Stomach smooth muscle (tissue), 2 donors: ENCODE measurements at regions not wholly inside any gene's neighbourhood (a gene's known extent, or its start where the extent isn't known, plus 50 kb on each side); places are given as distances from the start of the nearest gene placed in this dataset.

Experiments used
- H3K27ac ChIP-seq: one replicate; pipeline ENCODE4 v1.7.0; 2013; ENCODE audit warnings: mild to moderate bottlenecking, low read length, inconsistent platforms
- H3K27me3 ChIP-seq, 2 donors: one replicate each; pipeline ENCODE4 v1.7.0; 2013; ENCODE audit warnings: low read length in 2 of 2; ENCODE audit not compliant: insufficient read depth in 2 of 2, control insufficient read depth in 1 of 2
- H3K36me3 ChIP-seq, 2 donors: one replicate each; pipeline ENCODE4 v1.7.0; 2013; ENCODE audit warnings: low read length in 2 of 2; ENCODE audit not compliant: control insufficient read depth in 2 of 2, insufficient read depth in 2 of 2
- H3K4me1 ChIP-seq: one replicate; pipeline ENCODE4 v1.7.0; 2013; ENCODE audit warnings: low read length; ENCODE audit not compliant: control insufficient read depth, insufficient read depth
- H3K4me3 ChIP-seq, 2 donors: one replicate each; pipeline ENCODE4 v1.7.0; 2013; ENCODE audit warnings: low read length in 2 of 2
- H3K9ac ChIP-seq, 2 donors: one replicate each; pipeline ENCODE4 v1.7.0; 2013; ENCODE audit warnings: low read length in 2 of 2, mild to moderate bottlenecking in 1 of 2
- H3K9me3 ChIP-seq, 2 donors: one replicate each; pipeline ENCODE4 v1.7.0; 2013; ENCODE audit warnings: low read length in 2 of 2; ENCODE audit not compliant: control insufficient read depth in 2 of 2
- donor health status: healthy.
- donor health status: Pancreatic carcinoma.

DNA sequence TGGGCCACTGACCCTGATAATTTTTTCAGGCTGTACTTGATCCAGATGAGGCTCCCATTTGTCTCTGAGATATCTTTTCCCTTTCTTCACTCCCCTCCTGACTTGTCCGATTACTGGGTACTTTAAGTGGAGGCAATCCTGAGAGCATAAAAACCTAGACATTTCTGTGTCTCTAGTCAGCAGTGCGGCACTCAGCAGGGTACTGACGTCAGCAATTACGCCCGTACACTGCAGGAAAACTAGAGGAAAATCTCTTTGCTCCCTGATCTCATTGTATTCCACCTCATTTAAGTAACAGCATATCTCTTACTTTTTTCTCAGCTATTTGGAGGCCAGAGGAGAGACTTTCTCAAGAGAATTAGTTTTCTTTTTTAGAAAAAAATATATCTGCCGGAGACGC is 315.5 kb upstream of the OR4E1 start:
- Histone ChIP-seq H3K4me1 (no peaks in the 10 kb centered on the region), H3K27me3 (no peaks in the 10 kb centered on the region), H3K9me3 (no peaks in the 10 kb centered on the region), H3K36me3 (no peaks in the 10 kb centered on the region), H3K27ac (no peak overlapping the region), H3K9ac (no peak overlapping the region), H3K4me3 (no peak overlapping the region)

DNA sequence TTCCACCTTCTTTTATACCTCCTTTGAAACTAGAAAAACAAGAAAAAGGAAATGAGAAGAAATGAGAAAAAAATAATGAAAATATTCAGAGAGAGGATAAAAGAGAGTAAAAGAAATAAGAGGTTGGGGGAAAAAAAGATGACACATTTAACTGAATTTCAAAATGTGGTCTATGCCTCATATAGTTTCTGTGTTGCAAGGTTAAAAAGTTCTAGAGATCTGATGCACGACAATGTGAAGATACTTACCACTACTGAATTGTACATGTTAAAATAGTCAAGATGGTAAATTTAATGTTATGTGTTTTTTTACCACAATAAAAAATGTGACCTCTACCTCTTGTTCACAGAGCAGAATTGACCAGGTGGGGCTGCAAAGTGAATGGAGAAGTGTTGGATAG is 314.8 kb upstream of the OR4E1 start:
- no peak overlapping the region for H3K9ac ChIP-seq
- no peaks in the 10 kb centered on the region for H3K27me3 ChIP-seq
- no peak overlapping the region for H3K27ac ChIP-seq
- no peaks in the 10 kb centered on the region for H3K4me1 ChIP-seq
- no peaks in the 10 kb centered on the region for H3K36me3 ChIP-seq
- H3K9me3 ChIP-seq: no peaks in the 10 kb centered on the region
- no peak overlapping the region for H3K4me3 ChIP-seq

DNA sequence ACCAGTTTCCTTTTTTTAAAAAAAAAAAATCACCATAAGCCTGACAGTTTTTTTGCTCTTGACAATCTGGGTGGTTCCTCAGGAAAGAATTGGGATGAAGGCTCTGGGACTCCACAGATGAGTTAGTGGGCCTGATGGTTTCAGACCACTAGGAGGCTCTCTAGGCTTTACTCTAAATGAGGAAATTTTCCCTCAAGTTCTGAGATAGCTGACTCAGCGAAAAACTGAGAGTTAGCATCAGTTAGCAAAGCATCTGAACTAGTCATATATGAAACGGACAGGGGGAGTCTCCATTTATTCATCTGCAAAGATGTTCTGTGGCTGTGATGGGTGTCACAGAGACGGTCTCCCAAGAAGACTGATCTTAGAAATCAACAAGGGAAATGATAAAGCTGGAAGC is 314.3 kb upstream of the OR4E1 start:
- Histone ChIP-seq H3K4me3 (no peak overlapping the region), H3K27me3 (no peaks in the 10 kb centered on the region), H3K9me3 (no peaks in the 10 kb centered on the region), H3K4me1 (no peaks in the 10 kb centered on the region), H3K9ac (no peak overlapping the region), H3K27ac (no peak overlapping the region), H3K36me3 (no peaks in the 10 kb centered on the region)

DNA sequence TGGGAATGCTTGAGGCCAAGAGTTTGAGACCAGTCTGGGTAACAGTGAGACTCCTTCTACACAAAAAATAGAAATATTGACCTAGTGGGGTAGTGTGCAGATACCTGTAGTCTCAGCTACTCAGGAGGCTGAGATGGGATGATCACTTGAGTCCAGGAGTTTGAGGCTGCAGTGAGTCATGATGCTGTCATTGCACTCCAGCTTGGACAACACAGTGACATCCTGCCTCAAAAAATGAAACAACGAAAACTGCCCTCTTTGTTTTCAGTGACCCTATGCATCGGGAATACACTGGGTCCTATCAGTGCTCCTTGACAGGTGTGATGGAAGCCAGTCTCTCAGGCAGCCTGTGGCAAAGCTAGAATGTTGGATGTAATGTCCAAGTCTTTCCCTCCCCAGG is 311.5 kb upstream of the OR4E1 start:
- no peak overlapping the region for H3K27ac ChIP-seq
- H3K9ac ChIP-seq: no peak overlapping the region
- H3K36me3 ChIP-seq: no peaks in the 10 kb centered on the region
- no peaks in the 10 kb centered on the region for H3K4me1 ChIP-seq
- H3K4me3 ChIP-seq: no peak overlapping the region
- H3K27me3 ChIP-seq: no peaks in the 10 kb centered on the region
- no peaks in the 10 kb centered on the region for H3K9me3 ChIP-seq

DNA sequence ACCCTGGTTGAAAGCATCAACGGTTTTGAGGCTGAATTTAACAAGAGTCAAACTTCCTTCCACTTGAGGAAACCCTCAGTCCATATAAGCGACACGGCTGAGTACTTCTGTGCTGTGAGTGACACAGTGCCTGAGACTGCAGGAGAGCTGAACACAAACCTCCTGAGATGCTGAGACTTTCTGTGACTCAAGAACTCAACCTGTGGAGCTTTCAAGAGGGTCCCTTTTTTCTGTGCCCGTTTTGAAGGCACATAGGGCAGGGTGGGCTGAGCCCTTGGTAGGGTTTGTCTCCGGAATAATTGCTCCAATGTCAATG is 305.3 kb upstream of the OR4E1 start:
- H3K4me1 ChIP-seq: no peaks in the 10 kb centered on the region
- no peak overlapping the region for H3K9ac ChIP-seq
- H3K27ac ChIP-seq: no peak overlapping the region
- H3K36me3 ChIP-seq: no peaks in the 10 kb centered on the region
- H3K9me3 ChIP-seq: no peaks in the 10 kb centered on the region
- no peaks in the 10 kb centered on the region for H3K27me3 ChIP-seq
- no peak overlapping the region for H3K4me3 ChIP-seq

DNA sequence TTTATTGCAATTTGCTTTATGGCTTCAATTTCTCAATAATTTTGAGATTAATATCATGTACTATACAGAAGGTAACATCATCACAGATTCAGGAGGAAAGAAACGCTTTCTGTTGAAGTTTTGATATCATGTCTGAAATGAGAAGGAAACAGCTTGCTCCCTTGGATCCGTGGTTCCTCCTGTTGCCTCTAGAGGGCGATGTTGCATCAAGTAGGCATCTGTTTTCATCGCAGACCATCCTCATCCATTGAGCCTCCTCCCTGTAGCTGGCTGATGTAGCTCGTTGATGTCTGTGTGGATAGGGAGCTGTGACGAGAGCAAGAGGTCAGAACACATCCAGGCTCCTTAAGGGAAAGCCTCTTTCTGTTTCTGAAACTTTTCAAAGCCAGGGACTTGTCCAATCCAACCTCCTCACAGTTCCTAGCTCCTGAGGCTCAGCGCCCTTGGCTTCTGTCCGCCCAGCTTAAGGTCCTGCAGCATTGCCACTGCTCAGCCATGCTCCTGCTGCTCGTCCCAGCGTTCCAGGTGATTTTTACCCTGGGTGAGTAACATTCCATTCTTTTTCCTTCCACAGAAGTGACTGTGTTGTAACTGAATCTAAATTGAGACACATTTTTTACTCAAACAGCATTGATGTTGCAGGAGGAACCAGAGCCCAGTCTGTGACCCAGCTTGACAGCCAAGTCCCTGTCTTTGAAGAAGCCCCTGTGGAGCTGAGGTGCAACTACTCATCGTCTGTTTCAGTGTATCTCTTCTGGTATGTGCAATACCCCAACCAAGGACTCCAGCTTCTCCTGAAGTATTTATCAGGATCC is 304.8 kb upstream of the OR4E1 start:
- H3K36me3 ChIP-seq: no peaks in the 10 kb centered on the region
- H3K27me3 ChIP-seq: no peaks in the 10 kb centered on the region
- H3K9me3 ChIP-seq: no peaks in the 10 kb centered on the region
- no peak overlapping the region for H3K4me3 ChIP-seq
- no peak overlapping the region for H3K9ac ChIP-seq
- no peaks in the 10 kb centered on the region for H3K4me1 ChIP-seq
- no peak overlapping the region for H3K27ac ChIP-seq

DNA sequence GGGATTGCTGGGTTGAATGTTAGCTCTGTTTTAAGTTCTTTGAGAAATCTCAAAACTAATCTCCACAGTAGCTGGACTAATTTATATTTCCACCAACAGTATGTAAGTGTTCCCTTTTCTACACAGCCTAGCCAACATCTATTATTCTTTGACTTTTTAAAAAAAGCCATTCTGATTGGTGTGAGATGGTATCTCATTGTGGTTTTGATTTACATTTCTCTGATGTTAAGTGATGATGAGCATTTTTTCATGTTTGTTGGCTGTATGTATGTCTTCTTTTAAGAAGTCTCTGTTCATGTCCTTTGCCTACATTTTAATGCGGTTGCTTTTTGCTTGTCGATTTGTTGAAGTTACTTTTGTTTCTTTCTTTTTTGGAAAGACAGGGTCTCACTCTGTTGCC is 301.1 kb upstream of the OR4E1 start:
- Histone ChIP-seq H3K4me3 (no peak overlapping the region), H3K36me3 (no peaks in the 10 kb centered on the region), H3K9ac (no peak overlapping the region), H3K27ac (no peak overlapping the region), H3K9me3 (no peaks in the 10 kb centered on the region), H3K4me1 (no peaks in the 10 kb centered on the region), H3K27me3 (no peaks in the 10 kb centered on the region)

DNA sequence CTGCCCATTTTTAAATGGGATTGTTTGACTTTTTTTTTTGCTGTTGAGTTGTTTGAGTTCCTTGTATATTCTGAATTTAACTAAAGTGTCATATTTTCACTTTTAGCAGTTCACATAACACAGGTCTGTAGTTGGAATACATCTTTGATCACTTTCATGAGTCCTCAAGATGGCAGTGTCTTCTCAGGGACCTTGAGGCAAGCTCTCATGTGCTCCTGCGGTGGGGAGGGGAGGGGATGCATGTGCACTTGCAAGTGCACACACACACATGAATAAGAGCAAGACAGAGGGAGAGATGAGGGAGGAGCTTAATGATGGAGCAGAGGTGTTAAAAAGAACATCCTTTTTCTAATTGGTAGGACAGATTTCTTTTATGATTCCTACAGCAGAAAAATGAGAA is 291.4 kb upstream of the OR4E1 start:
- no peak overlapping the region for H3K4me3 ChIP-seq
- H3K4me1 ChIP-seq: no peaks in the 10 kb centered on the region
- no peak overlapping the region for H3K9ac ChIP-seq
- no peaks in the 10 kb centered on the region for H3K27me3 ChIP-seq
- H3K27ac ChIP-seq: no peak overlapping the region
- H3K36me3 ChIP-seq: no peaks in the 10 kb centered on the region
- H3K9me3 ChIP-seq: no peaks in the 10 kb centered on the region

DNA sequence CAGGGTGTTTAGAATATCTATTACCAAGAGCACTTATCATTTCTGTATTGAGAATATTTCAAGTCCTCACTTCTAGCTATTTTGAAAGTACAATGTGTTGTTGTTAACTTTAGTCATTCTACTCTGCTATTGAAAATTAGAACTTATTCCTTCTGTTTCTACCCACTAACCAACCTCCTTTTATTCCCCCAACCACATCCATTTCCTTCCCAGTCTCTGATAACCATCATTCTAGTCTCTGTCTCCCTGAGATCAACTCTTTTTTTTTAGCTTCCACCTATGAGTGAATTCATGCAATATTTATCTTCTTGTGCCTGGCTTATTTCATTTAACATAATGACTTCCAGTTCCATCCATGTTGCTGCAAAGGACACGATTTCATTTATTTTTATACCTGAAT is 290.6 kb upstream of the OR4E1 start:
- H3K4me1 ChIP-seq: no peaks in the 10 kb centered on the region
- no peaks in the 10 kb centered on the region for H3K9me3 ChIP-seq
- H3K36me3 ChIP-seq: no peaks in the 10 kb centered on the region
- no peak overlapping the region for H3K9ac ChIP-seq
- no peak overlapping the region for H3K27ac ChIP-seq
- no peaks in the 10 kb centered on the region for H3K27me3 ChIP-seq
- no peak overlapping the region for H3K4me3 ChIP-seq

DNA sequence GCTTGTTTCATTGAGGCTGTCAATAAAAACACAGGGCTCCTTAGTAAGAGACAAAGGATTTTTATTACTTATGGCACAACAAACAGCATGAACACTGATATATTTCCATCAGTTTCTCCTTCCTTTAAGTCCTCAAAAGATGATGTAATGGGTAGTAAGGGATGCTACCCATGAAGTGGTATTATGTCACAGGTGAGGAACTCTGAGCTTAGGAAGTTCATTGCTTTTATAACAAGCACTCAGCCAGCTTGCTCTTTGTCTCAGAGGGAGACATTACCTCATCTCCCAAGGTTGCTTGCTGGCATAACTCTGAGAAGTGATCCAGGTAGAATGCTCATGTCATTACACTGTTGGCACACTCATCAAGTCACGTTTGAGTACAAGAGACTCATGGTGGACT is 287.0 kb upstream of the OR4E1 start:
- no peak overlapping the region for H3K9ac ChIP-seq
- no peaks in the 10 kb centered on the region for H3K27me3 ChIP-seq
- H3K4me3 ChIP-seq: no peak overlapping the region
- H3K27ac ChIP-seq: no peak overlapping the region
- no peaks in the 10 kb centered on the region for H3K9me3 ChIP-seq
- H3K36me3 ChIP-seq: no peaks in the 10 kb centered on the region
- H3K4me1 ChIP-seq: no peaks in the 10 kb centered on the region

DNA sequence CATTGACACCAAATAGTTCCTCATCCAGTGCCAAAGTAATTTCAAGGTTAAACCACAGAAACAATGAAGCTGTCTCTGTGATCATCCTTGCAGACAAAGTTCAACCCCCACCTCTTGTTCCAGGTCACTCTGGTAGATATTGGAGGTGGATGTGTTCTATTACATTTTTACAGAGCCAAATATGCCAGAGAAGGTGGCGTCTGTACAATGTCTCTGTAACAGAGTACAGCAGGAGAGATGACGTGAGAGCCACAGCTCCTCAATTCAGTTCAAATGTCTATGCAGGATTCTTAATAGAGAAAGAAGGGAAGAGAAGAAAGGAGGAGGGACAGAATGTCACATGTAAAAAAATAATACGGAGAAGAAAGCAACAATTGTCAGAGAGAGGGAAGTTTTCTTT is 268.3 kb upstream of the OR4E1 start:
- Histone ChIP-seq H3K9ac (no peak overlapping the region), H3K4me1 (no peaks in the 10 kb centered on the region), H3K4me3 (no peak overlapping the region), H3K27ac (no peak overlapping the region), H3K27me3 (no peaks in the 10 kb centered on the region), H3K36me3 (no peaks in the 10 kb centered on the region), H3K9me3 (no peaks in the 10 kb centered on the region)
